HFFc6 (cell line): ENCODE measurements at regions not wholly inside any gene's neighbourhood (a gene's known extent, or its start where the extent isn't known, plus 50 kb on each side); places are given as distances from the start of the nearest gene placed in this dataset.
A peak's percentile ranks its signal among the peaks of the same experiment; 100 is the strongest.

Experiments
- DNase-seq: peaks from one replicate; pipeline ENCODE4 v3.0.0-alpha.2; 2018
- H3K27ac Mint-ChIP-seq: 2 replicates; pipeline ENCODE4 v1.8.0; 2020; ENCODE audit warnings: mild to moderate bottlenecking, mixed read lengths
- H3K27me3 Mint-ChIP-seq: 2 replicates; pipeline ENCODE4 v1.8.0; 2021; ENCODE audit warnings: mild to moderate bottlenecking, moderate library complexity, mixed read lengths; ENCODE audit not compliant: insufficient read depth
- H3K36me3 Mint-ChIP-seq: 2 replicates; pipeline ENCODE4 v1.8.0; 2021; ENCODE audit warnings: low read depth, mixed read lengths
- H3K4me1 Mint-ChIP-seq: 2 replicates; pipeline ENCODE4 v1.8.0; 2020; ENCODE audit warnings: low read depth, mixed read lengths
- H3K4me3 Mint-ChIP-seq: 2 replicates; pipeline ENCODE4 v1.8.0; 2020; ENCODE audit warnings: mild to moderate bottlenecking, moderate library complexity, mixed read lengths
- H3K9me3 Mint-ChIP-seq: 2 replicates; pipeline ENCODE4 v1.8.0; 2020; ENCODE audit warnings: mild to moderate bottlenecking, mixed read lengths
- CTCF ChIP-seq: fragments of 200-600 bp; sonication (generic); IDR thresholded peaks from 2 replicates; pipeline ENCODE4 v1.5.0; 2021; ENCODE audit warnings: antibody characterized with exemption, mild to moderate bottlenecking

DNA sequence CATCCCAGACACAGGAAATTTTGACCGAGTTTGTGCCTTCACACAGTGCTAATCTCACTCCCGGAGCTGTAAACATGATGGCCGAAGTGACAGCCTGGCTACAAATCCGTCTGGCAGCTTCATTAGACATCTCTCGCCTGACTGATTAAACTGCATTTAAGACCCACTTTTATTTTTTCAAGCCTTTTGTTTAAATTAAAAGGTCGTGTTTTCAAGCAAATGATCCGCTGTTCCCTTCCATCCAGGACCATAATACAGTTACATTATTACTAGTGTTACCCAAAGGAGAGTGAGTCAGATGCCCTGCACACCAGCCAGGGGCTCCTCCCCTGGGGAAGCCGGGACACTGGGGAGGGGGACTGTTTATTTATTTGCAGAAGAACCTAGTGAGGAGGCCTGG lies 200.2 kb downstream of the EXOC5 start:
- Mint-ChIP-seq H3K4me1 (no peaks in the 10 kb centered on the region), H3K27ac (no peak overlapping the region), H3K4me3 (no peak overlapping the region), H3K9me3 (no peaks in the 10 kb centered on the region), H3K36me3 (no peaks in the 10 kb centered on the region), H3K27me3 (peaks cover 3% of the 10 kb centered on the region)
- DNase-seq, result no peak
- no peak for TF ChIP-seq CTCF

- H3K27ac Mint-ChIP-seq, result no peak overlapping the region
- H3K4me3 Mint-ChIP-seq, result no peak overlapping the region
- no peak for DNase-seq
- peaks cover 5% of the 10 kb centered on the region; the same call in 1 of the 2 replicates for H3K27me3 Mint-ChIP-seq
- H3K36me3 Mint-ChIP-seq, result no peaks in the 10 kb centered on the region
- peaks cover 6% of the 10 kb centered on the region; the same call in 1 of the 2 replicates for H3K9me3 Mint-ChIP-seq
- no peaks in the 10 kb centered on the region for H3K4me1 Mint-ChIP-seq
- TF ChIP-seq CTCF, result peak; percentile 58
These were observed 201.7 kb downstream of the EXOC5 start for GRCh38 chr14:57066887-57067513.

DNA sequence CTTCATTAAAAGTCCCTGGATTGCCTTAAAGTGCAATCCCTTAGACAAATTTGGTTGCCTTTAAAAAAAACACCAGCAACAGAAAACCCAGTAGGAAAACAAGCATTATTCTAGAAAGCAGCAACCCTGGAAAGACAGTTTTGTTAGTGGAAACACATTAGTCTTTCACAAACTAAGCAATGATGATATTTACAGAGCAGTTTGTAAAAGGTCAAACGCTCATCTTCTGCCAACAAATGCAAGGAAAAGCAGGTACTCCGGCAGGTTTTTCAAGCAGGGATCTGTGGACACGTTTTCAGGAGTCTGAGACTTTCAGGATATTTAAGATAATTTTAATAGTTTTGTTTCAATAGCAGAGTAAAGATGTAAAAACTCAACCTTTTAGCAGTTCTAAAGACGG lies 202.2 kb downstream of the EXOC5 start:
- no peak for DNase-seq
- Mint-ChIP-seq H3K36me3 (no peaks in the 10 kb centered on the region), H3K4me3 (no peak overlapping the region), H3K4me1 (no peaks in the 10 kb centered on the region), H3K27me3 (peaks cover 5% of the 10 kb centered on the region; the same call in 1 of the 2 replicates), H3K9me3 (peaks cover 12% of the 10 kb centered on the region; the same call in 1 of the 2 replicates), H3K27ac (no peak overlapping the region)
- no peak for TF ChIP-seq CTCF

GRCh38 chr14:57061009-57061711 lies 207.5 kb downstream of the EXOC5 start:
- no peak overlapping the region for H3K4me3 Mint-ChIP-seq

DNA sequence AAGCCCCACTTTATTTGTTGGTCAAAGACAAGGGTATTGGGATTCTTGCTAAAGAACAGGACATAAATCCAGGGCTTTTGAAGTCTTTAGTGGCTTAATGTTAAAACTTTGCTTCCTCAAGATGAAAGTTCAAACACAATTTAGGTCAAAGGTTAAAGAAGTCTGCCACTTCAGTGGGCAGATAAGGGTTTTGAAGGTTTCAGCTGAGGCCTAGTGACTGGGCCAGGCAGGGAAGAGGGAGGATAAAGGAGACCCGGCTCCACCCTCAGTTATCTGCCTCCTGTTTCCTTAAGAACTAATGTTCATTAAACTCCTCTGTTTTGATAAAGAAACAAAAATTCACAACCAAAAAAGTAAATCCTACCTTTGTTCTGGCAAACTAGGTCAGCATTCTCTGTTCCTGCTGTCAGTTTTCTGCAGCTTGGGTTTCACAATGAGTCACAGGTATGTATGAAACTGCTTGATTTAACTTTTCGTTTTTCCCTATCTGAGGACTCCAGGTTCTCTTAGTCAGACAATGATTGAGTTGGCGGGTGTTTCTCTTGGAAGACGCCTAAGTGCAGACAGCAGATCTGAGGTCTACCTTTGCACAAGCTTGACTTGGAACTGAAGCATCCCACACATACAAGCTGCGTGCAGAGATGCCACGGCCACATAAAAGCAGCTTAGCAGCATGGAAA lies 208.3 kb downstream of the EXOC5 start:
- Mint-ChIP-seq H3K27ac (no peak overlapping the region), H3K36me3 (no peaks in the 10 kb centered on the region; the same call in 1 of the 2 replicates), H3K27me3 (peaks cover 3% of the 10 kb centered on the region), H3K4me1 (no peaks in the 10 kb centered on the region), H3K4me3 (no peak overlapping the region), H3K9me3 (peaks cover 42% of the 10 kb centered on the region)
- TF ChIP-seq CTCF, result no peak
- no peak for DNase-seq

More at GRCh38 chr14:57061009-57061711, 207.5 kb downstream of the EXOC5 start:
- H3K4me1 Mint-ChIP-seq, result no peaks in the 10 kb centered on the region
- H3K27me3 Mint-ChIP-seq, result peaks cover 3% of the 10 kb centered on the region
- no peak for TF ChIP-seq CTCF
- no peak overlapping the region for H3K27ac Mint-ChIP-seq
- DNase-seq, result no peak
- H3K9me3 Mint-ChIP-seq, result peaks cover 35% of the 10 kb centered on the region
- H3K36me3 Mint-ChIP-seq, result no peaks in the 10 kb centered on the region; the same call in 1 of the 2 replicates
